Nephron progenitor cell (in vitro differentiated cells): ENCODE measurements at regions not wholly inside any gene's neighbourhood (a gene's known extent, or its start where the extent isn't known, plus 50 kb on each side); places are given as distances from the start of the nearest gene placed in this dataset.

Experiments used
- DNase-seq: peaks from one replicate; pipeline ENCODE4 v3.0.0; 2021
- H3K27ac Mint-ChIP-seq: 2 replicates; pipeline ENCODE4 v1.8.0; 2021; ENCODE audit warnings: mild to moderate bottlenecking, moderate library complexity, mixed read lengths
- H3K27me3 Mint-ChIP-seq: 2 replicates; pipeline ENCODE4 v1.8.0; 2021; ENCODE audit warnings: mild to moderate bottlenecking, low read depth, mixed read lengths; ENCODE audit not compliant: poor library complexity
- H3K36me3 Mint-ChIP-seq: 2 replicates; pipeline ENCODE4 v1.8.0; 2021; ENCODE audit warnings: low read depth, mixed read lengths
- H3K4me1 Mint-ChIP-seq: 2 replicates; pipeline ENCODE4 v1.8.0; 2021; ENCODE audit warnings: mixed read lengths
- H3K4me3 Mint-ChIP-seq: 2 replicates; pipeline ENCODE4 v1.8.0; 2021; ENCODE audit warnings: mild to moderate bottlenecking, moderate library complexity, mixed read lengths
- H3K9me3 Mint-ChIP-seq: 2 replicates; pipeline ENCODE4 v1.8.0; 2021; ENCODE audit warnings: mild to moderate bottlenecking, moderate library complexity, mixed read lengths
- TF ChIP-seq, protein P1 (sequence below): fragments of 200-600 bp; sonication (generic); IDR thresholded peaks from 2 replicates; pipeline ENCODE4 v1.5.0; 2021; ENCODE audit warnings: antibody characterized with exemption

DNA sequence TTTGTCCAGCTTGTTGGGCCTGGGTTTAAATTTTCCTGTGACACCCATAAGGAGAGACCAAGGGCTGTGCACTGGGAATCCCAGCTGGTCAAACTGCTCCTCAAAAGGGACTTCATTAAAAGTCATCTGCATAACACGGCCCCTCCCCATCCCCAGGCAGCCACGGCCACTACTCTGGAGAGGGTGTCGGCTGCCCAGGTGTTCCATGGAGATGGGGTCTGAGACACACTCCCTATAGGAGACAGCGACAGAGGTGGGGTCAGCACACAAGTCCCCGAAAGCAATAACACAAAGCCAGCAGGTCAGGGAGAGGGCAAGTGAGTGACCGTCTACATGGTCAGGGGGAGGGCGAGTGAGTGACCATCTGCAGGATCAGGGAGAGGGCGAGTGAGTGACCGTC is 75.6 kb upstream of the BCL11B start:
- Mint-ChIP-seq H3K9me3 (peaks cover 4% of the 10 kb centered on the region), H3K4me1 (peaks cover 40% of the 10 kb centered on the region), H3K36me3 (no peaks in the 10 kb centered on the region), H3K27ac (no peak overlapping the region), H3K27me3 (peaks cover 6% of the 10 kb centered on the region), H3K4me3 (no peak overlapping the region)
- TF ChIP-seq, protein P1, sequence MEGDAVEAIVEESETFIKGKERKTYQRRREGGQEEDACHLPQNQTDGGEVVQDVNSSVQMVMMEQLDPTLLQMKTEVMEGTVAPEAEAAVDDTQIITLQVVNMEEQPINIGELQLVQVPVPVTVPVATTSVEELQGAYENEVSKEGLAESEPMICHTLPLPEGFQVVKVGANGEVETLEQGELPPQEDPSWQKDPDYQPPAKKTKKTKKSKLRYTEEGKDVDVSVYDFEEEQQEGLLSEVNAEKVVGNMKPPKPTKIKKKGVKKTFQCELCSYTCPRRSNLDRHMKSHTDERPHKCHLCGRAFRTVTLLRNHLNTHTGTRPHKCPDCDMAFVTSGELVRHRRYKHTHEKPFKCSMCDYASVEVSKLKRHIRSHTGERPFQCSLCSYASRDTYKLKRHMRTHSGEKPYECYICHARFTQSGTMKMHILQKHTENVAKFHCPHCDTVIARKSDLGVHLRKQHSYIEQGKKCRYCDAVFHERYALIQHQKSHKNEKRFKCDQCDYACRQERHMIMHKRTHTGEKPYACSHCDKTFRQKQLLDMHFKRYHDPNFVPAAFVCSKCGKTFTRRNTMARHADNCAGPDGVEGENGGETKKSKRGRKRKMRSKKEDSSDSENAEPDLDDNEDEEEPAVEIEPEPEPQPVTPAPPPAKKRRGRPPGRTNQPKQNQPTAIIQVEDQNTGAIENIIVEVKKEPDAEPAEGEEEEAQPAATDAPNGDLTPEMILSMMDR, result no peak
- DNase-seq, result no peak

DNA sequence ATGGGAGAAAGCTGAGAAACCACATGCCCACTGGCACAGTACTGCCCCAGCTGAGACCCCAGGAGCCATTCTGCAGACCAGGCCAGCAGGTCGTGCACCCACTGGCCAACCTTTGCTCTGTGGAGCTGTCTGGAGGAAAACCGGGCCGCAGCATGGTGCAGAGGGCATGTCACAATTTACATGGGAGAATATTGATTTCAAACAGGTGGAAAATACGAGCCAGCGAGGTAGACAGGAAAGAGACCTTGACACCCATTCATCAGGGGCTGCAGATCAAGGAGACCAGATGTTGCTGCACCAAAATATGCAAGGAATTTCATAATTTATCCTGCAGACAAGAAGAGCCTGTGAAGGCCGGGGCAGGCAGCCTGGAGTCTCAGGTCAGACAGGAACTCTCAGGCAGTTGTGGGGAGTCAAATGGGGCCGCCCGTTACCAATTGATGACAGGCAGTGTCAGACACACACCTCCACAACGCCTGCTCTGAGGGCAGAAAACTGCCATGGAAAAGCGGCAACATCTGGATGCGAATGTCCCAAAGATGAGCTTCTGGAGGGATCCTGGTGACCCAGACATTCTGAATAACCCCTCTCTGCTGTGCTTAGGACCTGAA is 74.6 kb upstream of the BCL11B start:
- Mint-ChIP-seq H3K27me3 (peaks cover 6% of the 10 kb centered on the region), H3K9me3 (peaks cover 4% of the 10 kb centered on the region), H3K4me1 (peaks cover 34% of the 10 kb centered on the region), H3K4me3 (no peak overlapping the region), H3K27ac (peak overlapping the region; percentile 37), H3K36me3 (no peaks in the 10 kb centered on the region)
- TF ChIP-seq, protein P1, result no peak
- DNase-seq, result no peak

DNA sequence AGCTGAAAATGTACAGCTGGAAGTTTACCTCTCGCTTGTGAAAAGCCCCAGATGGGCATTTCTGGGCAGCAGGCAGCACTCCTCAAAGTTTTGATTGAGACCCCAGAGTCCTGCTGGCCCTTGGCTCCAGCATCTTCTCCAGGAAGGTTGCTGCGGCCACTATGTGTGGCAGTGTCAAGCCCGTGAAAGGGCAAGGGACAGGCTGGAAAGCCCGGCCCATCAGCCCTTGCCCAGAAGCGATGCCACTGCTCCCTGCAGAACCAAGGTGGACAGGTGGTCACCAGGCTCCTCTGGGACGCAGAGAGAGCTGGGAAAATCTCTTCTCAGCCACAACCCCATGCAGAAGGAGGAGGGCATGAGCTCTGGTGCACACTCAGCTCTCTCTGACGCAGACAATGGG is 73.5 kb upstream of the BCL11B start:
- peaks cover 4% of the 10 kb centered on the region for H3K9me3 Mint-ChIP-seq
- TF ChIP-seq, protein P1, result no peak

DNA sequence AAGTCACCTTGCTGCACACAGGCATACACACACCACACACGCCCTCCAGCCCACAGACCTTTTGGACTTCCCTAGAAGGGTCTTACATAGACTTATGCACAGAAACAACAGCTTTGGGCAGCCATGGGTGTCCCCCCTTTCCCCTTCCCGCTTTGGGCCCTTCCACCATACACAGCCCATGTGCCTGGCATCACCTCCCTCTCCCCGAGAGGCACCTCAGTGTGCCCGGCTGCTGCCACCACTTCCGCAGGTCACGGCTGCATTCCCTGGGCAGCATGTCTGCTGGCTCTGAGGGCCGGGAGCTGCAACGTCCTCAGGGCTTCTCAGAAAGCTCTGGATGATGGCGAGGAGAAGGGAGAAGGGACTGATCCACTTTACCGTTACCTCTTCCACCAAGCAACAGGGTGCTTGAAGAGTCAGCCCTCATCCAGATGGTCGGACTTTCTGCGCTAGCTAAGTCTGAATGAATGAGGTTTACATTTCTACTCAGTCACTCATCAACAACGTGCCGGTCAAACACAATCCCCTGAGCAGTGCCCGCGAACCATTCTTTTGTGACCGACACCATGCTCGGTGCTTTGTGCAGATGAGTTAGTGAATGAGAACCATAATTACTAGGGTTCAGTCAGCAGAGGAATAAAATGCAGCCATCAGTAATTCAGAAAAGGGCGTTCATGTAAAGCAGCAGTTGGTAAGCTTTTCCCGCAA is 72.2 kb upstream of the BCL11B start:
- DNase-seq, result no peak
- Mint-ChIP-seq H3K4me1 (peaks cover 26% of the 10 kb centered on the region), H3K36me3 (no peaks in the 10 kb centered on the region), H3K9me3 (peaks cover 4% of the 10 kb centered on the region), H3K27ac (no peak overlapping the region), H3K4me3 (no peak overlapping the region), H3K27me3 (peaks cover 13% of the 10 kb centered on the region)
- TF ChIP-seq, protein P1, result no peak

More for the DNA sequence above, 73.5 kb upstream of the BCL11B start:
- no peak for DNase-seq
- Mint-ChIP-seq H3K36me3 (no peaks in the 10 kb centered on the region), H3K4me3 (no peak overlapping the region), H3K27ac (no peak overlapping the region), H3K27me3 (peaks cover 6% of the 10 kb centered on the region), H3K4me1 (peaks cover 31% of the 10 kb centered on the region)

DNA sequence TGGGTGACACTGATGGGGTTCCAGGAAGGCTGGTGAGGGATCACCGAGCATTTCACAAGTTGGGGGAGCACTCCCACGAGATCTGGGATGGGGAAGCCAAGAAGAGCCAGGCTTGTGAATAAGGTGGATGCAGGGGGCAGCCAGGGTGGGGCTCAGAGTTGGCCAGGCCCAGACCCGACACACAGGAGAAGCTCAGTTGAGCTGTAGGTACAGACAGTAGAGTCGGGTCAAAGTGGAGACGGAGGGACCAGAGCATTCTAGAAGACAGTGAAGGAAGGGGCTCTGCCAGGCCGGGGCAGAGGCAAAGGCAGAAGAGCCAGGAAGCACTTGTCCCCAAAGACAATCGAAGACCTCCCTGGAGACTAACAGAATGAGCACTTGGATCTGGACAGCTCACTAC is 70.9 kb upstream of the BCL11B start:
- Mint-ChIP-seq H3K27ac (no peak overlapping the region), H3K27me3 (peaks cover 13% of the 10 kb centered on the region), H3K4me1 (peaks cover 21% of the 10 kb centered on the region), H3K9me3 (peaks cover 2% of the 10 kb centered on the region), H3K4me3 (no peak overlapping the region), H3K36me3 (no peaks in the 10 kb centered on the region)
- TF ChIP-seq, protein P1, result no peak
- DNase-seq, result no peak

DNA sequence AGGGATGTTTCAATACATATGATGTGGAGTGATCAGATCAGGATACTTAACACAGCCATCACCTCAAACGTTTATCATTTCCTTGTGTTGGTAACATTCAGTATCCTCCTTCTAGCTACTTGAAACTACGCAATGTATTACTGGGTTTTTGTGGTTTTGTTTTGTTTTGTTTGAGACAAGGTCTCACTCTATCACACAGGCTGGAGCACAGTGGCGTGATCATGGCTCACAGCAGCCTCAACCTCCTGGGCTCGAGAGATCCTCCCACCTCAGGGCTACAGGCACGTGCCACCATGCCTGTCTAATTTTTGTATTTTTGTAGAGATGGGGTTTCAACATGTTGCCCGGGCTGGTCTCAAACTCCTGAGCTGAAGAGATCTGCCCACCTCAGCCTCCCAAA is 70.2 kb upstream of the BCL11B start:
- Mint-ChIP-seq H3K36me3 (no peaks in the 10 kb centered on the region), H3K9me3 (no peaks in the 10 kb centered on the region), H3K4me1 (peaks cover 14% of the 10 kb centered on the region), H3K27ac (no peak overlapping the region), H3K4me3 (no peak overlapping the region), H3K27me3 (peaks cover 13% of the 10 kb centered on the region)
- DNase-seq, result no peak
- TF ChIP-seq, protein P1, result no peak
